ENCODE measurements at regions not wholly inside any gene's neighbourhood (a gene's known extent, or its start where the extent isn't known, plus 50 kb on each side); places are given as distances from the start of the nearest gene placed in this dataset.

DNA sequence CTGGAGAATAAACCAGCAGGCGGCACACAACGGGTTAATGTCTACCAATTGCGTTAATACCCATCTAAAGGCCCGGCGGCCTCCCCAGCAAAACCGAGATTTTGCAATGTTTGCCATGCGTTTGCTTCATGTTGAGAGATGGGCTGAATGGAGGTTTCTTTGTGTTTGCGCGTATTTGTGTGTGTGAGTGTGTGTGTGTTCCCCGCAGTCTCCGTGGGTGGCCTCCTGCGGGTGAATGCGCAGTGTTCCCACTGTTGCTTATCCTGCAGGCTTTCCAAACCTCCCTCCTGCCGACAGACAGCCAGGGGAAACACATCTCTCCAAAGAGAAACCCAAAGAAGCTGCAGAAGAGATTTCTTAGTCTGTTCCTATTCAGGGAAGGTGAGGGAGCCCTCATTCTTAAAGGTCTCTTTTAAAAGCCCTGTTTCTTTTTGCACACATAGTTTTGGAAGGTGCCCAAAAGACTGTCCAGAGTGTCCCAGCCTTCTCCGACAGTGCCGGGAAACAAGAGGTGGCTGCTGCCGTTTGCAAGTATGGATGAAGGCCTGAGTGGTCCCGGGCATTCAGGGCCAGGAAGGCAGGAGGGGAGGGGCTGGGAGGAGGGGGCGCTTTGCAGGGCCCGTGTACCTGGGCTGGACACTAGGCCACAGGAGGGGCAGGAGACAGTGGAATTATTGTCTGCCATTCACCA, 103.8 kb upstream of the ERCC6L2 start:
- H3K4me3 Mint-ChIP-seq: peak overlapping the region; percentile 38
- Histone ChIP-seq H3K9ac (ENCODE audit: extremely low read depth, low read length, poor library complexity, severe bottlenecking) (no peak overlapping the region), H3K27ac (ENCODE audit: low read depth, low read length) (no peak overlapping the region), H3K9me3 (ENCODE audit: control insufficient read depth, low read length) (no peaks in the 10 kb centered on the region), H3K4me3 (ENCODE audit: low read length) (peak overlapping the region; percentile 30), H3K36me3 (ENCODE audit: control insufficient read depth, insufficient read depth, low read length) (no peaks in the 10 kb centered on the region), H3K4me1 (ENCODE audit: control insufficient read depth, insufficient read depth, low read length) (peaks cover 22% of the 10 kb centered on the region), H3K27me3 (ENCODE audit: control insufficient read depth, insufficient read depth, low read length, poor library complexity, severe bottlenecking) (peaks cover 6% of the 10 kb centered on the region)
- DNase-seq: peak; percentile 69
- H3K36me3 Mint-ChIP-seq (ENCODE audit: low read depth): no peaks in the 10 kb centered on the region
- peaks cover 36% of the 10 kb centered on the region for H3K4me1 Mint-ChIP-seq
- H3K27ac Mint-ChIP-seq: peak overlapping the region; percentile 52
- peaks cover 13% of the 10 kb centered on the region for H3K27me3 Mint-ChIP-seq (ENCODE audit: insufficient read depth)
- WGBS, 2 experiments (ENCODE audit: insufficient coverage in 1 of 2, insufficient read length in 1 of 2): 17 to 50% methylated on average over 2 to 20 of the region's 20 CpGs
- TF ChIP-seq, protein P1, sequence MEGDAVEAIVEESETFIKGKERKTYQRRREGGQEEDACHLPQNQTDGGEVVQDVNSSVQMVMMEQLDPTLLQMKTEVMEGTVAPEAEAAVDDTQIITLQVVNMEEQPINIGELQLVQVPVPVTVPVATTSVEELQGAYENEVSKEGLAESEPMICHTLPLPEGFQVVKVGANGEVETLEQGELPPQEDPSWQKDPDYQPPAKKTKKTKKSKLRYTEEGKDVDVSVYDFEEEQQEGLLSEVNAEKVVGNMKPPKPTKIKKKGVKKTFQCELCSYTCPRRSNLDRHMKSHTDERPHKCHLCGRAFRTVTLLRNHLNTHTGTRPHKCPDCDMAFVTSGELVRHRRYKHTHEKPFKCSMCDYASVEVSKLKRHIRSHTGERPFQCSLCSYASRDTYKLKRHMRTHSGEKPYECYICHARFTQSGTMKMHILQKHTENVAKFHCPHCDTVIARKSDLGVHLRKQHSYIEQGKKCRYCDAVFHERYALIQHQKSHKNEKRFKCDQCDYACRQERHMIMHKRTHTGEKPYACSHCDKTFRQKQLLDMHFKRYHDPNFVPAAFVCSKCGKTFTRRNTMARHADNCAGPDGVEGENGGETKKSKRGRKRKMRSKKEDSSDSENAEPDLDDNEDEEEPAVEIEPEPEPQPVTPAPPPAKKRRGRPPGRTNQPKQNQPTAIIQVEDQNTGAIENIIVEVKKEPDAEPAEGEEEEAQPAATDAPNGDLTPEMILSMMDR (conservative IDR thresholded peaks at IDR 0.05): no peak
- H3K9me3 Mint-ChIP-seq: no peaks in the 10 kb centered on the region

DNA sequence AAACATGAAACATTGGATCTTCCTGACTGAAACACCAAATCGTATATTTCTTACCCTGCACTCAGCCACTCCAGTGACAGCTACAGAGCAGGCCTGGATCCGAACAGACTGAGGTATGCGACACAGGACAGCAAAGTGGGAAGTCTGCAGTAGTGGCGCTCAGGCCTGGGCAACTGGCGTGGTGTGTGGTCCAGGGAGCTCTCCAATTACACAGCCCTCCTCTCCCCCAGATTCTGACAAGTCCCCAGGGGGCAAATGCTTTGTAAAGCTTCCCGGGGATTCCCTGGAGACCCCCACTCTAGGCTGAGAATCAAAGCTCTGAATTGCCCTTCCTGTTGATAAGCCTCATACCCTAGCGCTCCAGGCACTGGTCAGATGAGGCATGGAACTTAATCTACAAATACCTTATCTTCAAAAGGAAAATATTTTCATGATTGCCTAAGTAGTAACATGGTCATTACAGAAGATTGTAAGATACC, 104.8 kb upstream of the ERCC6L2 start:
- TF ChIP-seq, protein P1 (conservative IDR thresholded peaks at IDR 0.05): no peak
- H3K9me3 ChIP-seq (ENCODE audit: control insufficient read depth, low read length): no peaks in the 10 kb centered on the region
- H3K27me3 ChIP-seq (ENCODE audit: control insufficient read depth, insufficient read depth, low read length, poor library complexity, severe bottlenecking): peaks cover 6% of the 10 kb centered on the region
- Mint-ChIP-seq H3K27me3 (ENCODE audit: insufficient read depth) (peaks cover 19% of the 10 kb centered on the region), H3K4me3 (peak overlapping the region; percentile 38), H3K9me3 (no peaks in the 10 kb centered on the region), H3K36me3 (ENCODE audit: low read depth) (no peaks in the 10 kb centered on the region), H3K4me1 (peaks cover 41% of the 10 kb centered on the region), H3K27ac (no peak overlapping the region)
- WGBS, 2 experiments (ENCODE audit: insufficient coverage in 1 of 2, insufficient read length in 1 of 2): 8 to 19% methylated on average over 2 to 7 of the region's 7 CpGs
- no peak overlapping the region for H3K9ac ChIP-seq (ENCODE audit: extremely low read depth, low read length, poor library complexity, severe bottlenecking)
- H3K4me3 ChIP-seq (ENCODE audit: low read length): peak overlapping the region; percentile 30
- peaks cover 22% of the 10 kb centered on the region for H3K4me1 ChIP-seq (ENCODE audit: control insufficient read depth, insufficient read depth, low read length)
- H3K27ac ChIP-seq (ENCODE audit: low read depth, low read length): no peak overlapping the region
- peak; percentile 86 for DNase-seq
- no peaks in the 10 kb centered on the region for H3K36me3 ChIP-seq (ENCODE audit: control insufficient read depth, insufficient read depth, low read length)

DNA sequence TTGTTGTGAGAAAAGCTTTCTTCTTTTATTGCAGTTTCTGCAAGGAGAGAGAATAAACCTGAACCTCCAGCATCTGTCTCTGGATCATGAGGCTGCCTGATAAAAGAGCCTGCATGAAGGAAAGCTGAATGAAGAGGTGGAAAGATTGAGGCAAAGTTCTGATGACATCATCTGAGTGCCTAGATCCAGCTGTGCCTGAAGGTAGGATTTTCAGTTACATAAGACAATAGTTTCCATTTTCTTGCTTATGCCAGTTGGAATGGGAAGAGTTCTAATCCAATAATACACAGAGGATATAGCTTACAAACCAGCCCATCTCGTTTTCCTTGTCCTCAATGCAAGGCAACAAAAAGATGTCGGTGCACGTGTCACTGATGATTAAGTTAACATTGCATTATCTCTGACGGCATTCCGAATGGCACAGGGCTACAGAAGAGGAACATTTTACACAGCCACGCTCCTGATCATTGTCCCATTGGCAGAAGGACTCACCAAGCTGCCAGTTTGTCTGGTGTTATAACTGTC, 105.5 kb upstream of the ERCC6L2 start:
- H3K36me3 ChIP-seq (ENCODE audit: control insufficient read depth, insufficient read depth, low read length): no peaks in the 10 kb centered on the region
- TF ChIP-seq, protein P1 (conservative IDR thresholded peaks at IDR 0.05): no peak

More for the DNA sequence above, 105.5 kb upstream of the ERCC6L2 start:
- no peak for DNase-seq
- no peaks in the 10 kb centered on the region for H3K9me3 ChIP-seq (ENCODE audit: control insufficient read depth, low read length)
- Mint-ChIP-seq H3K36me3 (ENCODE audit: low read depth) (no peaks in the 10 kb centered on the region), H3K9me3 (no peaks in the 10 kb centered on the region), H3K4me3 (no peak overlapping the region), H3K4me1 (peaks cover 42% of the 10 kb centered on the region), H3K27me3 (ENCODE audit: insufficient read depth) (peaks cover 18% of the 10 kb centered on the region), H3K27ac (no peak overlapping the region)
- peaks cover 6% of the 10 kb centered on the region for H3K27me3 ChIP-seq (ENCODE audit: control insufficient read depth, insufficient read depth, low read length, poor library complexity, severe bottlenecking)
- H3K4me3 ChIP-seq (ENCODE audit: low read length): no peak overlapping the region
- no peak overlapping the region for H3K9ac ChIP-seq (ENCODE audit: extremely low read depth, low read length, poor library complexity, severe bottlenecking)
- no peak overlapping the region for H3K27ac ChIP-seq (ENCODE audit: low read depth, low read length)
- H3K4me1 ChIP-seq (ENCODE audit: control insufficient read depth, insufficient read depth, low read length): peaks cover 22% of the 10 kb centered on the region
- WGBS, 2 experiments (ENCODE audit: insufficient coverage in 1 of 2, insufficient read length in 1 of 2): 92% methylated on average over 6 of the region's 6 CpGs
